NCI-H1694 treated with DMSO at 0.1 percent for 48 hours (cell line): ENCODE measurements at regions not wholly inside any gene's neighbourhood (a gene's known extent, or its start where the extent isn't known, plus 50 kb on each side); places are given as distances from the start of the nearest gene placed in this dataset.

Source experiments
- DNase-seq: peaks from one replicate; lab custom pipeline; 2025; lab: John Stamatoyannopoulos, UW

- DNase-seq, result no peak
These were observed 185.4 kb downstream of the TTLL7 start for GRCh38 chr1:83813576-83813975.

GRCh38 chr1:83810144-83810543, 188.8 kb downstream of the TTLL7 start:
- DNase-seq, result no peak

GRCh38 chr1:83808536-83808935, 190.4 kb downstream of the TTLL7 start:
- no peak for DNase-seq

GRCh38 chr1:83807821-83808220, 191.1 kb downstream of the TTLL7 start:
- no peak for DNase-seq

- no peak for DNase-seq
These were observed 191.7 kb downstream of the TTLL7 start for GRCh38 chr1:83807231-83807630.

GRCh38 chr1:83805921-83806320, 193.0 kb downstream of the TTLL7 start:
- no peak for DNase-seq

GRCh38 chr1:83802460-83803152, 196.3 kb downstream of the TTLL7 start:
- DNase-seq, result no peak

- no peak for DNase-seq
These were observed 196.9 kb downstream of the TTLL7 start for GRCh38 chr1:83802023-83802422.

- no peak for DNase-seq
These were observed 198.9 kb downstream of the TTLL7 start for GRCh38 chr1:83800066-83800465.

- peak; percentile 14 for DNase-seq
These were observed 199.3 kb downstream of the TTLL7 start for GRCh38 chr1:83799594-83799993.

- DNase-seq, result no peak
These were observed 200.0 kb downstream of the TTLL7 start for GRCh38 chr1:83798965-83799364.

GRCh38 chr1:83796409-83796808, 202.5 kb downstream of the TTLL7 start:
- DNase-seq, result no peak

- no peak for DNase-seq
These were observed 204.5 kb downstream of the TTLL7 start for GRCh38 chr1:83794384-83794783.

GRCh38 chr1:83791821-83792437, 207.0 kb downstream of the TTLL7 start:
- no peak for DNase-seq

- DNase-seq, result no peak
These were observed 208.5 kb downstream of the TTLL7 start for GRCh38 chr1:83790446-83790845.

- DNase-seq, result no peak
These were observed 211.5 kb downstream of the TTLL7 start for GRCh38 chr1:83787246-83787998.

GRCh38 chr1:83781667-83782066, 217.3 kb downstream of the TTLL7 start:
- no peak for DNase-seq

- DNase-seq, result no peak
These were observed 219.4 kb downstream of the TTLL7 start for GRCh38 chr1:83779565-83779964.

GRCh38 chr1:83777758-83778101, 221.2 kb downstream of the TTLL7 start:
- DNase-seq, result no peak

GRCh38 chr1:83776913-83777757, 221.8 kb downstream of the TTLL7 start:
- DNase-seq, result no peak

GRCh38 chr1:83775977-83776603, 222.8 kb downstream of the TTLL7 start:
- DNase-seq, result no peak

GRCh38 chr1:83773059-83773458, 225.9 kb downstream of the TTLL7 start:
- DNase-seq, result no peak
